ENCODE measurements at regions not wholly inside any gene's neighbourhood (a gene's known extent, or its start where the extent isn't known, plus 50 kb on each side); places are given as distances from the start of the nearest gene placed in this dataset.

DNA sequence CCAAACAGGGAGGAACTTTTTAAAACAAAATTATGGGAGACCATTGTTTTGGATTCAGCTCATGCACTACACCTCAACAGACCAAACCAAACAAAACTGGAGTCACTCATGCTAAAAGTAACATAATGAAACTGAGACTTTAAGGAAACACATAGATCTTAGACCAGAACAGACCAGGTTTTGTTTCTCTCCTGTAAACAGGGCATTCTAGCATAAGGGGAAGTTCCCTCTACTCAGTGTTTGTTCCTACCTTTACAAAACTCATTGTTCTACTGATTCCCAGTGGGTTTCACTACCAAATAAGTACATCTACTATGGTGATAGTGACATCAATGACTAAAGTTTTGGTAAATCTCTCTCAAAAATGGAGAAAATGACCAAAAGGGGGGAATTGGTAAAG lies 1103.6 kb upstream of the EDIL3 start:
- no peak for TF ChIP-seq POLR2A (IDR thresholded peaks at IDR 0.05)
- TF ChIP-seq, protein P1, sequence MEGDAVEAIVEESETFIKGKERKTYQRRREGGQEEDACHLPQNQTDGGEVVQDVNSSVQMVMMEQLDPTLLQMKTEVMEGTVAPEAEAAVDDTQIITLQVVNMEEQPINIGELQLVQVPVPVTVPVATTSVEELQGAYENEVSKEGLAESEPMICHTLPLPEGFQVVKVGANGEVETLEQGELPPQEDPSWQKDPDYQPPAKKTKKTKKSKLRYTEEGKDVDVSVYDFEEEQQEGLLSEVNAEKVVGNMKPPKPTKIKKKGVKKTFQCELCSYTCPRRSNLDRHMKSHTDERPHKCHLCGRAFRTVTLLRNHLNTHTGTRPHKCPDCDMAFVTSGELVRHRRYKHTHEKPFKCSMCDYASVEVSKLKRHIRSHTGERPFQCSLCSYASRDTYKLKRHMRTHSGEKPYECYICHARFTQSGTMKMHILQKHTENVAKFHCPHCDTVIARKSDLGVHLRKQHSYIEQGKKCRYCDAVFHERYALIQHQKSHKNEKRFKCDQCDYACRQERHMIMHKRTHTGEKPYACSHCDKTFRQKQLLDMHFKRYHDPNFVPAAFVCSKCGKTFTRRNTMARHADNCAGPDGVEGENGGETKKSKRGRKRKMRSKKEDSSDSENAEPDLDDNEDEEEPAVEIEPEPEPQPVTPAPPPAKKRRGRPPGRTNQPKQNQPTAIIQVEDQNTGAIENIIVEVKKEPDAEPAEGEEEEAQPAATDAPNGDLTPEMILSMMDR (IDR thresholded peaks at IDR 0.05): no peak

Measured in gastroesophageal sphincter (tissue), 3 donors.